ENCODE measurements at regions not wholly inside any gene's neighbourhood (a gene's known extent, or its start where the extent isn't known, plus 50 kb on each side); places are given as distances from the start of the nearest gene placed in this dataset.
A peak's percentile ranks its signal among the peaks of the same experiment; 100 is the strongest.

DNA sequence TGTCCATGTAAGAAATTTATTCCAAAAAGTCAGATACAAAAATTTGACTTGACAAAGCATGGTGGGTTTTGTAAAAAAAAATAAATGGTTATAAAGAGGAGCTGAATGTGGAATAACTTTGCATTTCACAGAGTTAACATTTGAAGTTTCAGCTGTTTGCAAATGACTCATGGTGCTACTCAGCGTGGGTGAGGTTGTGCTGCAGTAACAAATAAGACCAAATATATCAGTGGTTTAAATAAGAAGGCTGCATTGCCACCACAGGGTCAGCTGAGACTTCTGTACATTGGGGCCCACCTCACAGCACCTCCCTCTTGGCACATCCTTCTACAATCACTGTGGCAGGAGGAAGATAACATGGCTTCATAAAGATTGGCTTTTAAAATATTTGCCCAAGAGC is 272.5 kb upstream of the SULF2 start (continued):
- TF ChIP-seq, protein P1, sequence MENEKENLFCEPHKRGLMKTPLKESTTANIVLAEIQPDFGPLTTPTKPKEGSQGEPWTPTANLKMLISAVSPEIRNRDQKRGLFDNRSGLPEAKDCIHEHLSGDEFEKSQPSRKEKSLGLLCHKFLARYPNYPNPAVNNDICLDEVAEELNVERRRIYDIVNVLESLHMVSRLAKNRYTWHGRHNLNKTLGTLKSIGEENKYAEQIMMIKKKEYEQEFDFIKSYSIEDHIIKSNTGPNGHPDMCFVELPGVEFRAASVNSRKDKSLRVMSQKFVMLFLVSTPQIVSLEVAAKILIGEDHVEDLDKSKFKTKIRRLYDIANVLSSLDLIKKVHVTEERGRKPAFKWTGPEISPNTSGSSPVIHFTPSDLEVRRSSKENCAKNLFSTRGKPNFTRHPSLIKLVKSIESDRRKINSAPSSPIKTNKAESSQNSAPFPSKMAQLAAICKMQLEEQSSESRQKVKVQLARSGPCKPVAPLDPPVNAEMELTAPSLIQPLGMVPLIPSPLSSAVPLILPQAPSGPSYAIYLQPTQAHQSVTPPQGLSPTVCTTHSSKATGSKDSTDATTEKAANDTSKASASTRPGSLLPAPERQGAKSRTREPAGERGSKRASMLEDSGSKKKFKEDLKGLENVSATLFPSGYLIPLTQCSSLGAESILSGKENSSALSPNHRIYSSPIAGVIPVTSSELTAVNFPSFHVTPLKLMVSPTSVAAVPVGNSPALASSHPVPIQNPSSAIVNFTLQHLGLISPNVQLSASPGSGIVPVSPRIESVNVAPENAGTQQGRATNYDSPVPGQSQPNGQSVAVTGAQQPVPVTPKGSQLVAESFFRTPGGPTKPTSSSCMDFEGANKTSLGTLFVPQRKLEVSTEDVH (IDR thresholded peaks at IDR 0.05; ENCODE audit: low read depth, partially characterized antibody), result no peak

DNA sequence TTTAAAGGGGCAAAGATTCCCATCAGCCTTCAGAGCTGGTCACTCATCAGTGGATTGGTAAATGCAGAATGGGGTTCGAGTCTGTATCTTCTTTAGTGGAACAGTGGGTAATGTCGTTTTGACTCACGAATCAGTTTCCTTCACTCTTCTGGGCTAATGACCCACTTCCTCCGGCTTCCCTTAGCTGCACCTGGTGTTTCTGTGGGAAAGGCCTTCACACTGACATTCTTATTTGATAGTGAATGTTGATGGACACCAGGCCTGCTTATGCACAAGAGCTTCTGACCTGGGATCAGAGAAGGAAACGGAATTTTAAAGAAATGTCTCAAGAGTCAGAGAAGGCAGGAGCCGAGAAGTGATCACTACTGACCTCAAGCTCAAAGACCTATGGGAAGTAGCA is 272.0 kb upstream of the SULF2 start:
- in situ Hi-C loops (cut with MboI) (no loop called here), intact Hi-C loops (cut with micrococcal nuclease; ENCODE audit: unreplicated experiment) (no loop called here)
- FAIRE-seq, result no peak
- TF ChIP-seq BHLHE40 (IDR thresholded peaks at IDR 0.05; ENCODE audit: borderline replicate concordance in 1 of 2, low read depth in 2 of 2, low read length in 1 of 2), result no peak
- 0 out of 4 replicates have a peak, but pooled peaks of 1 of the 2 experiments have one; percentile 33 for TF ChIP-seq ETV6 (conservative IDR thresholded peaks at IDR 0.05 in 1 of 2, IDR thresholded peaks at IDR 0.05 in 1 of 2; ENCODE audit: borderline replicate concordance in 1 of 2, low read depth in 1 of 2)
- ChIA-PET CTCF (interaction anchor here (1.8 kb wide), 1 partner anchor 11 kb away, joined by 5 read pairs; no protein-coding TSS in a partner anchor), SMC1A (ENCODE audit: uncharacterized antibody, unreplicated experiment) (interaction anchor here (1.0 kb wide), 1 partner anchor 9 kb away, joined by 4 read pairs; no protein-coding TSS in a partner anchor), RAD21 (ENCODE audit: unreplicated experiment) (no interaction called here), POLR2A (no interaction called here)
- Histone ChIP-seq H4K20me1 (ENCODE audit: control insufficient read depth, insufficient read depth) (no peaks in the 10 kb centered on the region), H3K27me3 (replicated peaks in 1 of 2; ENCODE audit: control insufficient read depth in 2 of 2, insufficient read depth in 2 of 2, low read length in 1 of 2) (no peaks in the 10 kb centered on the region), H3K4me2 (ENCODE audit: control insufficient read depth, insufficient read depth) (no peak overlapping the region), H2AFZ (ENCODE audit: control insufficient read depth, low read depth, low read length) (no peak overlapping the region), H3K9me3 (replicated peaks; ENCODE audit: control insufficient read depth, insufficient read depth, low read length) (peaks cover 5% of the 10 kb centered on the region), H3K4me1 (ENCODE audit: control insufficient read depth, insufficient read depth, low read length) (no peaks in the 10 kb centered on the region), H3K4me3 (no peak overlapping the region), H3K27ac (ENCODE audit: control insufficient read depth, insufficient read depth) (no peak overlapping the region), H3K9ac (ENCODE audit: control insufficient read depth, insufficient read depth, low read length) (no peak overlapping the region), H3K36me3 (ENCODE audit: control insufficient read depth in 2 of 2, insufficient read depth in 2 of 2, low read length in 1 of 2) (no peaks in the 10 kb centered on the region), H3K79me2 (ENCODE audit: control insufficient read depth, insufficient read depth, low read length) (no peaks in the 10 kb centered on the region)
- no peak for DNase-seq (ENCODE audit: low read depth, low spot score)
- no TSS peak for BruUV-seq (replicated peaks)
- ATAC-seq, result no peak
- WGBS (ENCODE audit: insufficient coverage, insufficient replicate concordance, low lambda C conversion rate, missing lambda C conversion rate), result 32% methylated on average over 6 of the region's 6 CpGs
